NCI-H524 treated with DMSO at 0.1 percent for 48 hours (cell line): ENCODE measurements at regions not wholly inside any gene's neighbourhood (a gene's known extent, or its start where the extent isn't known, plus 50 kb on each side); places are given as distances from the start of the nearest gene placed in this dataset.
"Not testable (repeated sequence)": the region's sequence is repeated elsewhere in the genome, so short reads cannot be mapped to it uniquely, and the experiment has no call there.

Experiments used
- DNase-seq: peaks from one replicate; lab custom pipeline; 2025; lab: John Stamatoyannopoulos, UW

- no peak for DNase-seq
Observed at GRCh38 chr5:61215996-61216395, 53.7 kb upstream of the SMIM15 start.

- no peak for DNase-seq
Observed at GRCh38 chr5:61216741-61217140, 54.5 kb upstream of the SMIM15 start.

- DNase-seq = no peak
Observed at GRCh38 chr5:61217214-61217613, 54.9 kb upstream of the SMIM15 start.

GRCh38 chr5:61228229-61228628 lies 66.0 kb upstream of the SMIM15 start:
- no peak for DNase-seq

GRCh38 chr5:61228691-61229280 lies 66.5 kb upstream of the SMIM15 start:
- DNase-seq = no peak

GRCh38 chr5:61229416-61229815 lies 67.1 kb upstream of the SMIM15 start:
- no peak for DNase-seq

GRCh38 chr5:61230492-61230891 lies 68.2 kb upstream of the SMIM15 start:
- DNase-seq = no peak

- DNase-seq = no peak
Observed at GRCh38 chr5:61231813-61232212, 69.5 kb upstream of the SMIM15 start.

GRCh38 chr5:61232490-61233050 lies 70.3 kb upstream of the SMIM15 start:
- no peak for DNase-seq

- DNase-seq = no peak
Observed at GRCh38 chr5:61234019-61234418, 71.8 kb upstream of the SMIM15 start.

GRCh38 chr5:61236715-61237114 lies 74.4 kb upstream of the SMIM15 start:
- not testable (repeated sequence) for DNase-seq

GRCh38 chr5:61245486-61245885 lies 83.2 kb upstream of the SMIM15 start:
- no peak for DNase-seq

GRCh38 chr5:61245936-61246335 lies 83.7 kb upstream of the SMIM15 start:
- no peak for DNase-seq

GRCh38 chr5:61246768-61247307 lies 84.6 kb upstream of the SMIM15 start:
- DNase-seq = no peak

- DNase-seq = no peak
Observed at GRCh38 chr5:61251874-61252642, 80.0 kb upstream of the ZSWIM6 start.

GRCh38 chr5:61252643-61252925 lies 79.5 kb upstream of the ZSWIM6 start:
- DNase-seq = no peak

- no peak for DNase-seq
Observed at GRCh38 chr5:61253547-61253946, 78.5 kb upstream of the ZSWIM6 start.

GRCh38 chr5:61254969-61255555 lies 77.0 kb upstream of the ZSWIM6 start:
- no peak for DNase-seq

- DNase-seq = no peak
Observed at GRCh38 chr5:61256474-61256873, 75.6 kb upstream of the ZSWIM6 start.

GRCh38 chr5:61257421-61257820 lies 74.6 kb upstream of the ZSWIM6 start:
- no peak for DNase-seq

GRCh38 chr5:61261136-61261535 lies 70.9 kb upstream of the ZSWIM6 start:
- no peak for DNase-seq

GRCh38 chr5:61262080-61262479 lies 70.0 kb upstream of the ZSWIM6 start:
- no peak for DNase-seq

GRCh38 chr5:61263072-61263471 lies 69.0 kb upstream of the ZSWIM6 start:
- no peak for DNase-seq
